ENCODE measurements at regions not wholly inside any gene's neighbourhood (a gene's known extent, or its start where the extent isn't known, plus 50 kb on each side); places are given as distances from the start of the nearest gene placed in this dataset.

DNA sequence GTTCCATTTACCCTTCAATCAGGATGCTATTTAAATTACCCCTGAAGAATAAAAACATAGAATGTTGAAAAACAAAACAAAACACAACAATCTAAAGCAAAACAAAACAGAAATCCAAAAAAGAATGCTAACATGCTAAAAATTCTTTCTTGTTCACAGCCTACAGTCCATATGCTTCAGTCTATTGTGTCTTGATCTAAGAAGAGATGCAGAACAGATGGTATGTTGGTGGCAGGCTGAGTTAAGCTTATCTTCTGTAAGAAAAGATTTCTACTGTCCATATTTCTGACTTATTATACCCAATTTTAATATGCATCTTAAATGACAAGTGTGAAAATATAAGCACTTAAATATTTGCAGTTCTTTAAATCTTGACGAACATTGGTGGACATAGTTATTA is 356.1 kb upstream of the SLITRK1 start:
- TF ChIP-seq POLR2A (IDR thresholded peaks at IDR 0.05; ENCODE audit: low read depth, low read length), result no peak
- TF ChIP-seq, protein P1, sequence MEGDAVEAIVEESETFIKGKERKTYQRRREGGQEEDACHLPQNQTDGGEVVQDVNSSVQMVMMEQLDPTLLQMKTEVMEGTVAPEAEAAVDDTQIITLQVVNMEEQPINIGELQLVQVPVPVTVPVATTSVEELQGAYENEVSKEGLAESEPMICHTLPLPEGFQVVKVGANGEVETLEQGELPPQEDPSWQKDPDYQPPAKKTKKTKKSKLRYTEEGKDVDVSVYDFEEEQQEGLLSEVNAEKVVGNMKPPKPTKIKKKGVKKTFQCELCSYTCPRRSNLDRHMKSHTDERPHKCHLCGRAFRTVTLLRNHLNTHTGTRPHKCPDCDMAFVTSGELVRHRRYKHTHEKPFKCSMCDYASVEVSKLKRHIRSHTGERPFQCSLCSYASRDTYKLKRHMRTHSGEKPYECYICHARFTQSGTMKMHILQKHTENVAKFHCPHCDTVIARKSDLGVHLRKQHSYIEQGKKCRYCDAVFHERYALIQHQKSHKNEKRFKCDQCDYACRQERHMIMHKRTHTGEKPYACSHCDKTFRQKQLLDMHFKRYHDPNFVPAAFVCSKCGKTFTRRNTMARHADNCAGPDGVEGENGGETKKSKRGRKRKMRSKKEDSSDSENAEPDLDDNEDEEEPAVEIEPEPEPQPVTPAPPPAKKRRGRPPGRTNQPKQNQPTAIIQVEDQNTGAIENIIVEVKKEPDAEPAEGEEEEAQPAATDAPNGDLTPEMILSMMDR (conservative IDR thresholded peaks at IDR 0.05; ENCODE audit: low read depth, low read length), result no peak
- TF ChIP-seq, protein P2, sequence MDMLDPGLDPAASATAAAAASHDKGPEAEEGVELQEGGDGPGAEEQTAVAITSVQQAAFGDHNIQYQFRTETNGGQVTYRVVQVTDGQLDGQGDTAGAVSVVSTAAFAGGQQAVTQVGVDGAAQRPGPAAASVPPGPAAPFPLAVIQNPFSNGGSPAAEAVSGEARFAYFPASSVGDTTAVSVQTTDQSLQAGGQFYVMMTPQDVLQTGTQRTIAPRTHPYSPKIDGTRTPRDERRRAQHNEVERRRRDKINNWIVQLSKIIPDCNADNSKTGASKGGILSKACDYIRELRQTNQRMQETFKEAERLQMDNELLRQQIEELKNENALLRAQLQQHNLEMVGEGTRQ (IDR thresholded peaks at IDR 0.05; ENCODE audit: low read depth, low read length), result no peak
- no peak for TF ChIP-seq RAD21 (IDR thresholded peaks at IDR 0.05; ENCODE audit: low read length)
- TF ChIP-seq CEBPB (IDR thresholded peaks at IDR 0.05; ENCODE audit: low read depth, low read length), result no peak
- TF ChIP-seq, protein P3, sequence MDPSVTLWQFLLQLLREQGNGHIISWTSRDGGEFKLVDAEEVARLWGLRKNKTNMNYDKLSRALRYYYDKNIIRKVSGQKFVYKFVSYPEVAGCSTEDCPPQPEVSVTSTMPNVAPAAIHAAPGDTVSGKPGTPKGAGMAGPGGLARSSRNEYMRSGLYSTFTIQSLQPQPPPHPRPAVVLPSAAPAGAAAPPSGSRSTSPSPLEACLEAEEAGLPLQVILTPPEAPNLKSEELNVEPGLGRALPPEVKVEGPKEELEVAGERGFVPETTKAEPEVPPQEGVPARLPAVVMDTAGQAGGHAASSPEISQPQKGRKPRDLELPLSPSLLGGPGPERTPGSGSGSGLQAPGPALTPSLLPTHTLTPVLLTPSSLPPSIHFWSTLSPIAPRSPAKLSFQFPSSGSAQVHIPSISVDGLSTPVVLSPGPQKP (IDR thresholded peaks at IDR 0.05; ENCODE audit: borderline replicate concordance, low read depth, low read length), result no peak
- TF ChIP-seq RFX5 (IDR thresholded peaks at IDR 0.05; ENCODE audit: low read depth, low read length), result no peak
- TF ChIP-seq CHD1 (IDR thresholded peaks at IDR 0.05; ENCODE audit: low read depth, low read length), result no peak
- TF ChIP-seq MXI1 (IDR thresholded peaks at IDR 0.05; ENCODE audit: borderline replicate concordance, low read depth, low read length), result no peak
- TF ChIP-seq BHLHE40 (IDR thresholded peaks at IDR 0.05; ENCODE audit: low read depth, low read length), result no peak
- no peak for TF ChIP-seq RCOR1 (IDR thresholded peaks at IDR 0.05; ENCODE audit: insufficient replicate concordance, low read length)

Data from IMR-90 (cell line).